ENCODE measurements at regions not wholly inside any gene's neighbourhood (a gene's known extent, or its start where the extent isn't known, plus 50 kb on each side); places are given as distances from the start of the nearest gene placed in this dataset.

- H3K4me2 ChIP-seq, result no peak overlapping the region
- no peak overlapping the region for H3K4me3 Mint-ChIP-seq
- no peak overlapping the region for H3K4me3 ChIP-seq
- no peaks in the 10 kb centered on the region for H3K79me2 ChIP-seq (ENCODE audit: low read depth)
- H3K9ac ChIP-seq, result no peak overlapping the region
- no peaks in the 10 kb centered on the region for H3K9me3 Mint-ChIP-seq
- H3K4me1 Mint-ChIP-seq, result peaks cover 9% of the 10 kb centered on the region
- H3K27ac Mint-ChIP-seq, result peak overlapping the region; percentile 18
- no peaks in the 10 kb centered on the region for H3K4me1 ChIP-seq
- H3K27me3 Mint-ChIP-seq (ENCODE audit: insufficient read depth, low read depth), result no peaks in the 10 kb centered on the region
- H3K36me3 ChIP-seq, result no peaks in the 10 kb centered on the region
- H3F3A ChIP-seq (ENCODE audit: low read depth), result no peaks in the 10 kb centered on the region
- H3K36me3 Mint-ChIP-seq, result no peaks in the 10 kb centered on the region
- peak overlapping the region; percentile 72 for H2AFZ ChIP-seq (replicated peaks)
- no peak for DNase-seq (ENCODE audit: low spot score)
- TF ChIP-seq CTCF (IDR thresholded peaks at IDR 0.05) (no peak), EZH2 (IDR thresholded peaks at IDR 0.05) (no peak), EZH2phosphoT487 (IDR thresholded peaks at IDR 0.05) (no peak)
- H3K27ac ChIP-seq, result no peak overlapping the region
- H3K9me3 ChIP-seq (ENCODE audit: low read depth), result no peaks in the 10 kb centered on the region
- no peaks in the 10 kb centered on the region for H4K20me1 ChIP-seq (ENCODE audit: low read depth)
- no peaks in the 10 kb centered on the region for H3K27me3 ChIP-seq
These were observed 321.1 kb downstream of the HS3ST3B1 start for GRCh38 chr17:14621826-14622614.

GRCh38 chr17:14619821-14620220, 318.9 kb downstream of the HS3ST3B1 start:
- peaks cover 3% of the 10 kb centered on the region for H3K27me3 Mint-ChIP-seq (ENCODE audit: insufficient read depth, low read depth)

DNA sequence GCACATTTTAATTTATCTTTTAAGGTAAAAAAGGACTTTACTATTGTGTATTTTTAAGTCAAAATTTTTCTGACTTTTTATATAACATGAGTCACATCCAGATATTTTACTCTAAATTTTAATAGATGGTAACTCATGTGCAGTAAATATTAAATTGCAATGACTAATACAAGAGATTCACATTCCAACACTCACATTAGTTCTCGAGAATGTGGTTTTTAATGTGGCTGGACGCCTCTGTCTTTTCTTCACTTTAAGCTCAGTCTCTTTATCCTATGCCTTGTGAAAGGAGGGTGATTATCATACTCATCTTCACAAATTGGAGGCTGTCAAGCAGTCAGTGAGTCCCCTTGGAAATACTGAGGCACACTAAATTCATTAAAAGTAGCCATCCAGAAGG, 315.6 kb downstream of the HS3ST3B1 start:
- H3K4me1 ChIP-seq, result no peaks in the 10 kb centered on the region
- no peaks in the 10 kb centered on the region for H3K9me3 ChIP-seq (ENCODE audit: low read depth)
- DNase-seq (ENCODE audit: low spot score), result no peak
- no peak overlapping the region for H3K9ac ChIP-seq
- Mint-ChIP-seq H3K27ac (no peak overlapping the region), H3K4me3 (no peak overlapping the region), H3K4me1 (no peaks in the 10 kb centered on the region), H3K27me3 (ENCODE audit: insufficient read depth, low read depth) (peaks cover 3% of the 10 kb centered on the region), H3K9me3 (peaks cover 12% of the 10 kb centered on the region), H3K36me3 (no peaks in the 10 kb centered on the region)
- no peaks in the 10 kb centered on the region for H3K36me3 ChIP-seq
- no peaks in the 10 kb centered on the region for H4K20me1 ChIP-seq (ENCODE audit: low read depth)
- no peak overlapping the region for H3K4me3 ChIP-seq
- no peak overlapping the region for H2AFZ ChIP-seq (replicated peaks)
- no peak overlapping the region for H3K4me2 ChIP-seq
- no peaks in the 10 kb centered on the region for H3F3A ChIP-seq (ENCODE audit: low read depth)
- TF ChIP-seq EZH2 (IDR thresholded peaks at IDR 0.05) (no peak), CTCF (IDR thresholded peaks at IDR 0.05) (no peak), EZH2phosphoT487 (IDR thresholded peaks at IDR 0.05) (no peak)
- H3K79me2 ChIP-seq (ENCODE audit: low read depth), result no peaks in the 10 kb centered on the region
- no peak overlapping the region for H3K27ac ChIP-seq
- no peaks in the 10 kb centered on the region for H3K27me3 ChIP-seq

More at GRCh38 chr17:14619821-14620220, 318.9 kb downstream of the HS3ST3B1 start:
- Mint-ChIP-seq H3K4me3 (no peak overlapping the region), H3K9me3 (no peaks in the 10 kb centered on the region), H3K4me1 (peaks cover 9% of the 10 kb centered on the region), H3K36me3 (no peaks in the 10 kb centered on the region), H3K27ac (no peak overlapping the region)
- Histone ChIP-seq H2AFZ (replicated peaks) (no peak overlapping the region), H3F3A (ENCODE audit: low read depth) (no peaks in the 10 kb centered on the region), H3K27me3 (no peaks in the 10 kb centered on the region), H3K4me2 (no peak overlapping the region), H3K36me3 (no peaks in the 10 kb centered on the region), H3K4me1 (no peaks in the 10 kb centered on the region), H3K79me2 (ENCODE audit: low read depth) (no peaks in the 10 kb centered on the region), H3K9me3 (ENCODE audit: low read depth) (no peaks in the 10 kb centered on the region), H4K20me1 (ENCODE audit: low read depth) (no peaks in the 10 kb centered on the region), H3K27ac (no peak overlapping the region), H3K4me3 (no peak overlapping the region), H3K9ac (no peak overlapping the region)
- no peak for TF ChIP-seq CTCF (IDR thresholded peaks at IDR 0.05)
- TF ChIP-seq EZH2phosphoT487 (IDR thresholded peaks at IDR 0.05), result no peak
- DNase-seq (ENCODE audit: low spot score), result no peak
